ENCODE measurements at regions not wholly inside any gene's neighbourhood (a gene's known extent, or its start where the extent isn't known, plus 50 kb on each side); places are given as distances from the start of the nearest gene placed in this dataset.

DNA sequence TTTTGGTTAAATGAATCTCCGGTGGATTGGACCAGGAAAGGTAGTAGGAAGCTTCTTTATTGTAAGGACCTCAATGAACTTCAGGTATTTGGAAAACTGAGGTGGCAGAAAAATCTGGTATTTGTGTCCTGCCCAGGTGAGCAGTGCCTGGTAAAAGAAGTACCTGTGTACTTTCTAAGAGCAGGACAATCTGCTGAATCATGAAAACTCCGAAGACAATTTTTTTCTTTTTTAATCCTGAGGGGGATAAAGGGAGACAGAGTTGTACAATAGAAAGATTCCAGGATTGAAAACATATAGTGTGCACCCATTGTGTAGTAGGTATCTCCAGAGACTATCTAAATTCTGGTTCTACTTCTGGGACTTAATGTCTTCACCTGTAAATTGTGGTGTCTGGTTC, 191.8 kb upstream of the SPOPL start:
- TF ChIP-seq, protein P1, sequence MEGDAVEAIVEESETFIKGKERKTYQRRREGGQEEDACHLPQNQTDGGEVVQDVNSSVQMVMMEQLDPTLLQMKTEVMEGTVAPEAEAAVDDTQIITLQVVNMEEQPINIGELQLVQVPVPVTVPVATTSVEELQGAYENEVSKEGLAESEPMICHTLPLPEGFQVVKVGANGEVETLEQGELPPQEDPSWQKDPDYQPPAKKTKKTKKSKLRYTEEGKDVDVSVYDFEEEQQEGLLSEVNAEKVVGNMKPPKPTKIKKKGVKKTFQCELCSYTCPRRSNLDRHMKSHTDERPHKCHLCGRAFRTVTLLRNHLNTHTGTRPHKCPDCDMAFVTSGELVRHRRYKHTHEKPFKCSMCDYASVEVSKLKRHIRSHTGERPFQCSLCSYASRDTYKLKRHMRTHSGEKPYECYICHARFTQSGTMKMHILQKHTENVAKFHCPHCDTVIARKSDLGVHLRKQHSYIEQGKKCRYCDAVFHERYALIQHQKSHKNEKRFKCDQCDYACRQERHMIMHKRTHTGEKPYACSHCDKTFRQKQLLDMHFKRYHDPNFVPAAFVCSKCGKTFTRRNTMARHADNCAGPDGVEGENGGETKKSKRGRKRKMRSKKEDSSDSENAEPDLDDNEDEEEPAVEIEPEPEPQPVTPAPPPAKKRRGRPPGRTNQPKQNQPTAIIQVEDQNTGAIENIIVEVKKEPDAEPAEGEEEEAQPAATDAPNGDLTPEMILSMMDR (IDR thresholded peaks at IDR 0.05; ENCODE audit: poor library complexity), result no peak
- TF ChIP-seq EZH2phosphoT487 (IDR thresholded peaks at IDR 0.05; ENCODE audit: low read depth, severe bottlenecking, unreplicated experiment) (no peak), EZH2 (IDR thresholded peaks at IDR 0.05; ENCODE audit: borderline replicate concordance) (no peak)

Measured in hepatocyte (in vitro differentiated cells).